Esophagus muscularis mucosa (tissue), 4 donors: ENCODE measurements at regions not wholly inside any gene's neighbourhood (a gene's known extent, or its start where the extent isn't known, plus 50 kb on each side); places are given as distances from the start of the nearest gene placed in this dataset.

Experiments used
- DNase-seq: peaks from one replicate; pipeline ENCODE4 v3.0.0-alpha.2; 2017; ENCODE audit errors: extremely low spot score
- H3K27ac ChIP-seq, 4 donors: fragments of 200-600 bp; sonication (generic); replicated peaks in 1 of 4; 1 replicate in 3 of 4; 2 replicates in 1 of 4; pipeline ENCODE4 v1.5.1; 2016 to 2019; ENCODE audit warnings: mild to moderate bottlenecking in 1 of 4
- H3K27me3 ChIP-seq, 4 donors: fragments of 200-600 bp; sonication (generic); one replicate each; pipeline versions ENCODE4 v1.5.1 to v1.6.0; 2016 to 2019
- H3K36me3 ChIP-seq, 4 donors: fragments of 200-600 bp; sonication (generic); one replicate each; pipeline ENCODE4 v1.5.1; 2016 to 2019
- H3K4me1 ChIP-seq, 4 donors: fragments of 200-600 bp; sonication (generic); one replicate each; pipeline ENCODE4 v1.5.1; 2016 to 2019
- H3K4me3 ChIP-seq, 4 donors: fragments of 200-600 bp; sonication (generic); 1 replicate in 2 of 4; 2 replicates in 2 of 4; pipeline ENCODE4 v1.5.1; 2016 to 2019; ENCODE audit warnings: mild to moderate bottlenecking in 4 of 4, moderate library complexity in 1 of 4
- H3K9me3 ChIP-seq, 4 donors: fragments of 200-600 bp; sonication (generic); 1 replicate in 3 of 4; 2 replicates in 1 of 4; pipeline ENCODE4 v1.5.1; 2016 to 2019
- CTCF ChIP-seq, 3 experiments: fragments of 200-600 bp in 2 of 3; fragments of 450-650 bp in 1 of 3; sonication (generic) in 2 of 3; IDR thresholded peaks; one replicate each; pipeline ENCODE4 v1.5.1; 2017 to 2019; ENCODE audit warnings: antibody characterized with exemption in 3 of 3, mild to moderate bottlenecking in 2 of 3, moderate library complexity in 1 of 3
- EP300 ChIP-seq: sonication (generic); formaldehyde crosslinking; IDR thresholded peaks from one replicate; pipeline ENCODE4 v1.6.1; 2017; ENCODE audit warnings: antibody characterized with exemption
- POLR2A ChIP-seq: fragments of 450-650 bp; IDR thresholded peaks from one replicate; pipeline ENCODE4 v1.6.1; 2017; ENCODE audit warnings: antibody characterized with exemption, moderate library complexity, mild to moderate bottlenecking, low read depth
- POLR2AphosphoS5 ChIP-seq, 2 donors: sonication (generic); formaldehyde crosslinking; IDR thresholded peaks; one replicate each; pipeline ENCODE4 v1.6.1; 2017; ENCODE audit warnings: antibody characterized with exemption in 2 of 2
- WGBS: methylation state at CpG from one replicate; pipeline ENCODE4 v1.1.5; 2018; 5-methylcytosine and 5-hydroxymethylcytosine counted together
- intact Hi-C: fragments of 100-400 bp; cut with DNase I; formaldehyde crosslinking; loops from one replicate; pipeline ENCODE4 v1.15.1; 2023

- WGBS = 57% methylated on average over 1 of the region's 1 CpG
- no peak for DNase-seq
- no peaks in the 10 kb centered on the region for H3K27me3 ChIP-seq
- H3K9me3 ChIP-seq = no peaks in the 10 kb centered on the region
- no peak overlapping the region for H3K27ac ChIP-seq
- H3K4me1 ChIP-seq = peaks cover 11 to 14% (median 13%) of the 10 kb centered on the region in 4 donors
- H3K4me3 ChIP-seq = no peak overlapping the region
- H3K36me3 ChIP-seq = no peaks in the 10 kb centered on the region
- no peak for TF ChIP-seq CTCF (IDR thresholded peaks at IDR 0.05)
- no peak for TF ChIP-seq EP300
- intact Hi-C loops = no loop called here
Measured at GRCh38 chr2:217606296-217606695, 396.5 kb downstream of the TNS1 start.

GRCh38 chr2:217604527-217605194 is 398.1 kb downstream of the TNS1 start:
- no peak overlapping the region for H3K4me3 ChIP-seq
- no peaks in the 10 kb centered on the region for H3K36me3 ChIP-seq
- intact Hi-C loops = no loop called here
- peak; percentile 78 for DNase-seq
- H3K27ac ChIP-seq = no peak overlapping the region
- WGBS = 35% methylated on average over 9 of the region's 9 CpGs
- H3K4me1 ChIP-seq = peaks cover 11 to 14% (median 13%) of the 10 kb centered on the region in 4 donors
- TF ChIP-seq EP300 (no peak), POLR2AphosphoS5 (IDR thresholded peaks at IDR 0.05) (no peak), CTCF (IDR thresholded peaks at IDR 0.05) (no peak), POLR2A (no peak)
- H3K27me3 ChIP-seq = no peaks in the 10 kb centered on the region
- H3K9me3 ChIP-seq = no peaks in the 10 kb centered on the region

DNA sequence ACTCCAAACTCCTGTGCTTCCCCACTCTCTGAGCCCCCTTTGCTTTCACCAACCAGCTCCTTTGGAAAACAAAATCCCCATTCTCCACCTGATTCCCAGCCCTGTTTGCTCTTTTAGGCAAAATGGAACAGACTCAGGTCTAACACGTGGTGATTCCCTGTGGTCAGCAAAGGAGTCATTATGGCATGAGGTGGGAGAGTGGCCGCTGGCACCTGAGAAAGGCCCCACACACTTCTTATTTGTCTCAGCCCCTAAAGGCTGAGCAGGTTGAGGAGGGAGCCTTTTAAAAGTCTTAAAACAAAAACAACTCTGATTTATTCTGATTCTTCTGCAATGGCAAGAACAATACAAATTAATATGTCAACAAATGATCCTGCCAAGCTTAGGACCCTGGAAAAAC is 401.2 kb downstream of the TNS1 start:
- intact Hi-C loops = no loop called here

DNA sequence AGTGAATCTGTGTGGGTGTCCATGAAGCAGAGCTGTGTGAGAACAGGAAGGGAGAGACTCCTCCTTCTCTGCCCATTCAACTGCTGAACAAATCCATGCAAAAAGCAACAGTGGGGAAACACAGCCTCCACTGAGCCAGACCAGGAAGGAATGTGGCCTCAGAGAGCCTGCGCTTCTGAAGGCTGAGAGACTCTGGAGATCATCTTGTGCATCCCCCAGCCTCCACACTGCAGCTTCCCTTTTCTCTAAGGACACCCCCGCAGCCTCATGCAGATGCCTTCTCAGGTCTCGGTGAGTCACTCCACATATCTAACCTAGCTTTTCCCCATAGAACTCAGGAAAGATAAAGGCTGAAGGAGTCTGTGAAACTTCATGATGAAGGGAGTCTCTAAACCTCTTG is 402.9 kb downstream of the TNS1 start:
- Histone ChIP-seq H3K36me3 (no peaks in the 10 kb centered on the region), H3K27ac (no peak overlapping the region), H3K4me3 (no peak overlapping the region), H3K4me1 (peaks cover 6 to 8% (median 8%) of the 10 kb centered on the region in 4 donors), H3K27me3 (no peaks in the 10 kb centered on the region), H3K9me3 (no peaks in the 10 kb centered on the region)
- WGBS = 90% methylated on average over 3 of the region's 3 CpGs
- no peak for TF ChIP-seq EP300
- no peak for TF ChIP-seq CTCF (IDR thresholded peaks at IDR 0.05)
- no peak for TF ChIP-seq POLR2A
- TF ChIP-seq POLR2AphosphoS5 (IDR thresholded peaks at IDR 0.05) = no peak
- intact Hi-C loops = no loop called here
- DNase-seq = peak; percentile 83

More for the DNA sequence above, 401.2 kb downstream of the TNS1 start:
- H3K36me3 ChIP-seq = no peaks in the 10 kb centered on the region
- peak; percentile 90 for DNase-seq
- no peak overlapping the region for H3K27ac ChIP-seq
- H3K4me3 ChIP-seq = no peak overlapping the region
- H3K9me3 ChIP-seq = no peaks in the 10 kb centered on the region
- H3K4me1 ChIP-seq = peaks cover 11 to 14% (median 13%) of the 10 kb centered on the region in 4 donors
- H3K27me3 ChIP-seq = no peaks in the 10 kb centered on the region
- TF ChIP-seq CTCF (IDR thresholded peaks at IDR 0.05) = no peak
- TF ChIP-seq EP300 = no peak
- no peak for TF ChIP-seq POLR2AphosphoS5 (IDR thresholded peaks at IDR 0.05)
- no peak for TF ChIP-seq POLR2A
- 74% methylated on average over 2 of the region's 2 CpGs for WGBS

DNA sequence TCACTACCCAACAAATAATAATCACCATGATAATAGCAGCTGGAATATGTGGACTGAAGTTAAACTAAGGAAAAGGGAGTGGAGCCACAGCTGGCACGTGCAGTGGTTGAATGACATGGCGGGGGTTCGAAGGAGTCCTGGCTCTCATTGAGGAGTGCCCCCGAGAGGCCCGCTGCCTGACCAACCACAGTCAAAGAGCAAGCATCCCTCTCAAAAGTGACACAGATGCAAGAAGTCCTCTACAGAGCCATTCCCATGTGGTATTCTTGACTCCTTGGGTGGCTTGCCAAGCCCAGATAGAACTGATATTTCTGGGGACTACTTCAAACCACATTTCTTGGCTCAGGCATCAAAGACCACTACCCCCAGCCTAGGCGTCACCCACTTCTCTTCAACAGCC is 405.1 kb downstream of the TNS1 start:
- 96% methylated on average over 6 of the region's 6 CpGs for WGBS

More for the DNA sequence above, 405.1 kb downstream of the TNS1 start:
- no peak for TF ChIP-seq EP300
- no peak for TF ChIP-seq POLR2AphosphoS5 (IDR thresholded peaks at IDR 0.05)
- no peak overlapping the region for H3K4me3 ChIP-seq
- no peaks in the 10 kb centered on the region for H3K9me3 ChIP-seq
- no peaks in the 10 kb centered on the region for H3K4me1 ChIP-seq
- peak; percentile 90 for DNase-seq
- H3K27ac ChIP-seq = no peak overlapping the region
- H3K36me3 ChIP-seq = no peaks in the 10 kb centered on the region
- intact Hi-C loops = no loop called here
- no peaks in the 10 kb centered on the region for H3K27me3 ChIP-seq
